ENCODE measurements at regions not wholly inside any gene's neighbourhood (a gene's known extent, or its start where the extent isn't known, plus 50 kb on each side); places are given as distances from the start of the nearest gene placed in this dataset.

- H3K36me3 Mint-ChIP-seq: no peaks in the 10 kb centered on the region
- DNase-seq (ENCODE audit: low spot score) (no peak), ATAC-seq (peak; percentile 78)
- H3K4me1 Mint-ChIP-seq: peaks cover 5% of the 10 kb centered on the region
- ChIA-PET POLR2A (no interaction called here), CTCF (no interaction called here)
- no peaks in the 10 kb centered on the region for H3K27me3 Mint-ChIP-seq (ENCODE audit: low read depth)
- no peak overlapping the region for H3K4me3 Mint-ChIP-seq
- no peak for TF ChIP-seq FOXP4 (CRISPR knock-in tag; IDR thresholded peaks at IDR 0.05)
- H3K9me3 Mint-ChIP-seq: peaks cover 6% of the 10 kb centered on the region
- no peak overlapping the region for H3K27ac Mint-ChIP-seq
These were observed 53.5 kb upstream of the FN1 start for GRCh38 chr2:215489288-215489848.

GRCh38 chr2:215487002-215487372 lies 51.1 kb upstream of the FN1 start:
- POLR2A ChIA-PET: no interaction called here
- CTCF ChIA-PET: no interaction called here
- Mint-ChIP-seq H3K27ac (no peak overlapping the region), H3K9me3 (peaks cover 6% of the 10 kb centered on the region), H3K36me3 (no peaks in the 10 kb centered on the region), H3K4me1 (peaks cover 5% of the 10 kb centered on the region), H3K4me3 (no peak overlapping the region), H3K27me3 (ENCODE audit: low read depth) (no peaks in the 10 kb centered on the region)
- TF ChIP-seq TP53 (CRISPR knock-in tag; IDR thresholded peaks at IDR 0.05) (no peak), ATF3 (CRISPR knock-in tag; conservative IDR thresholded peaks at IDR 0.05) (no peak), ZNF263 (CRISPR knock-in tag; IDR thresholded peaks at IDR 0.05; ENCODE audit: low read depth) (no peak), TEAD1 (CRISPR knock-in tag; IDR thresholded peaks at IDR 0.05) (no peak), ELF4 (CRISPR knock-in tag; IDR thresholded peaks at IDR 0.05; ENCODE audit: low read depth) (no peak), PRRX2 (CRISPR knock-in tag; IDR thresholded peaks at IDR 0.05) (no peak), NFATC4 (CRISPR knock-in tag; IDR thresholded peaks at IDR 0.05) (no peak), NR2C2 (CRISPR knock-in tag; IDR thresholded peaks at IDR 0.05) (no peak), ZMAT4 (CRISPR knock-in tag; IDR thresholded peaks at IDR 0.05) (no peak), E2F5 (CRISPR knock-in tag; IDR thresholded peaks at IDR 0.05) (no peak), GTF2I (CRISPR knock-in tag; conservative IDR thresholded peaks at IDR 0.05) (no peak), STAT6 (CRISPR knock-in tag; conservative IDR thresholded peaks at IDR 0.05; ENCODE audit: low read depth) (no peak)
- DNase-seq (ENCODE audit: low spot score): no peak
- ATAC-seq: no peak

- H3K4me3 Mint-ChIP-seq: no peak overlapping the region
- ChIA-PET POLR2A (no interaction called here), CTCF (no interaction called here)
- H3K27me3 Mint-ChIP-seq (ENCODE audit: low read depth): no peaks in the 10 kb centered on the region
- no peak overlapping the region for H3K27ac Mint-ChIP-seq
- H3K36me3 Mint-ChIP-seq: no peaks in the 10 kb centered on the region
- no peak for ATAC-seq
- H3K9me3 Mint-ChIP-seq: peaks cover 6% of the 10 kb centered on the region
- no peak for TF ChIP-seq ZNF416 (CRISPR knock-in tag; IDR thresholded peaks at IDR 0.05)
- peaks cover 2% of the 10 kb centered on the region; the same call in 1 of the 2 replicates for H3K4me1 Mint-ChIP-seq
- no peak for DNase-seq (ENCODE audit: low spot score)
These were observed 50.6 kb upstream of the FN1 start for GRCh38 chr2:215486291-215487001.
